GM04503 (cell line): ENCODE measurements at regions not wholly inside any gene's neighbourhood (a gene's known extent, or its start where the extent isn't known, plus 50 kb on each side); places are given as distances from the start of the nearest gene placed in this dataset.
"Not testable (repeated sequence)": the region's sequence is repeated elsewhere in the genome, so short reads cannot be mapped to it uniquely, and the experiment has no call there.

Source experiments
- DNase-seq: peaks from one replicate; pipeline ENCODE4 v3.0.0-alpha.2; 2012; ENCODE audit warnings: low read depth

DNA sequence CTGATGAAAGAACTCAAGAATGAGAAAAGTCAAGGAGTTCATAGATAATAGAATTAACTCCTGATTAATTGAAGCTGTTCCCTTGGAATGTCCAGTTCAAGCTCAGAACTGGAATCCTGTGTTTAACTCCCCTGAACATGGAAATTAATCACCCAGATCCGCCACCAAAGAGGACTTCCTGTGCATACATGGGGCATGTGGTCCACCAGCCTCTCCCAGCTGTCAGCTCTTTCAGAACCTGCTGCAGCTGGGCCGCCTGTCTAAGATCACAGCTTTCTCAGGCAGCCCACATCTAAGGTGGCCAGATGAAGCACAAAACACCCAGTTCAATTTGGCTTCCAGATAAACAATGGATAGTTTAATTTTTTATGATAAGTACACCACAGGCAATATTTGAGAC lies 203.7 kb upstream of the COX10 start:
- DNase-seq, result no peak

- no peak for DNase-seq
Observed at GRCh38 chr17:13869331-13869940, 199.9 kb upstream of the COX10 start.

- no peak for DNase-seq
Observed at GRCh38 chr17:13871261-13871660, 198.0 kb upstream of the COX10 start.

GRCh38 chr17:13874134-13874533 lies 195.2 kb upstream of the COX10 start:
- no peak for DNase-seq

GRCh38 chr17:13874817-13875216 lies 194.5 kb upstream of the COX10 start:
- DNase-seq, result no peak

- no peak for DNase-seq
Observed at GRCh38 chr17:13879961-13880466, 189.3 kb upstream of the COX10 start.

DNA sequence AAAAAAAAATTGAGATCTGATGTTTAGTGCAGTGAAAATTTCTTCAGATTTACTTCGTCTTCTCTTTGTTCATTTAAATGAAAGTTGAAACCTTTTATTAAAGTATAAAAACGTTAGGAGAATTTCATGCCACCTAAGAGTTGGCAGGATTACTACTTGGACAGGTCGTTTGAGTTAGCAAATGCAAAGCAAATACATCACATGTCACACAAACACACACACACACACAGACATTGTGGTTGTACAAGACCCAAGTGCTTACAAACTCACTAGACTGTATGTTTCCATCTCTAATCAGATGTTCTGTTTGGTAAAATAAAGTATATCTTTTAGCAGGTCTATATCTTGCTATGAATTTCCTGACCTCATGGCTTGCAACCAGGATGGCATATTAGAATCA lies 185.6 kb upstream of the COX10 start:
- no peak for DNase-seq

GRCh38 chr17:13884347-13884746 lies 185.0 kb upstream of the COX10 start:
- no peak for DNase-seq

- DNase-seq, result no peak
Observed at GRCh38 chr17:13885550-13885949, 183.8 kb upstream of the COX10 start.

- no peak for DNase-seq
Observed at GRCh38 chr17:13885953-13886889, 183.1 kb upstream of the COX10 start.

- peak; percentile 4 for DNase-seq
Observed at GRCh38 chr17:13888056-13888609, 181.2 kb upstream of the COX10 start.

DNA sequence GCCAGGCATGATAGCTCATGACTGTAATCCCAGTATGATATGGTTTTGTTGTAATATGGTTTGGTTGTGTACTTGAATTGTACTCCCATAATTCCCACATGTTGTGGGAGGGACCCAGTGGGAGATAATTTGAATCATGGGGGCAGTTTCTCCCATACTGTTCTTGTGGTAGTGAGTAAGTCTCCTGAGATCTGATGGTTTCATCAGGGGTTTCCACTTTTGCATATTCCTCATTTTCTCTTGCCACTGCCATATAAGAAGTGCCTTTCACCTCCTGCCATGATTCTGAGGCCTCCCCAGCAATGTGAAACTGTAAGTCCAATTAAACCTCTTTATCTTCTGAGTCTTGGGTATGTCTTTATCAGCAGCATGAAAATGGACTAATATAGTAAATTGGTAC lies 160.3 kb upstream of the COX10 start:
- not testable (repeated sequence) for DNase-seq

DNA sequence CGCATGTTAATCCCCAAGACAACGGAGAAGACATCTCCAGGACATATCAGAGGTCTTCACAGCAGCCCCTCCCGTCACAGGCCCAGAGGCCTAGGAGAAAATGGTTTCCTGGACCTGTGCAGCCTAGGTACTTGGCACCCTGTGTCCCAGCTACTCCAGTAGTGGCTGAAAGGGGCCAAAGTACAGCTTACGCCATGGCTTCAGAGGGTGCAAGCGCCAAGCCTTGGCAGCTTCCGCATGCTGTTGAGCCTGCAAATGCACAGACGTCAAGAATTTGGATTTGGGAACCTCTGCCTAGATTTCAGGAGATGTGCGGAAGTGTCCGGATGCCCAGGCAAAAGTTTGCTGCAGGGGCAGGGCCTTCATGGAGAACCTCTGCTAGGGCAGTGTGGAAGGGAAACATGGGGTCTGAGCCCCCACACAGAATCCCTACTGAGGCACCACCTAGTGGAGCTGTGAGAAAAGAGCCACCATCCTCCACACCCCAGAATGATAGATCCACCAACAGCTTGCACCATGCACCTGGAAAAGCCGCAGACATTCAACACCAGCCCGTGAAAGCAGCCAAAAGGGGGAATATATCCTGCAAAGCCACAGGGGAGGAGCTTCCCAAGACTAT lies 159.3 kb upstream of the COX10 start:
- DNase-seq, result no peak

DNA sequence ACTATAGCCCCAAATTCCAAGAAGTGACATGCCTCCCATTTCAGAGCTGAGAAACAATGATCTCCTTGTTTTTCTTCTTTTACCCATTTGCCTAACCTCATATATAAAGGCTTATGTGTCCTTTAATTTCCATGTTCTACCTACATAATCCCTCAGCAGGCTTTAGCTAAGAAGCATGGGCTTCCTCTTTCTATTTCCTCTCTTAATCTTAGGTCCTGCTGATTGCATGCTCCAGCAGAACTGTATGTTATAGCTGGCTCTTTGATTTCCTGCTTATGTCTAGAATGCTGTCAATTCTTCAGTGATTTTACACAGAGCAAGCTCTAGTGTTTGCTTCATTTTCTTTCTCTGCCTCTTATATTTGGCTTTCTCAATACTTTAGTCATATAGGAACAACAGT lies 151.7 kb upstream of the COX10 start:
- DNase-seq, result no peak

GRCh38 chr17:13918247-13918646 lies 151.1 kb upstream of the COX10 start:
- DNase-seq, result no peak

DNA sequence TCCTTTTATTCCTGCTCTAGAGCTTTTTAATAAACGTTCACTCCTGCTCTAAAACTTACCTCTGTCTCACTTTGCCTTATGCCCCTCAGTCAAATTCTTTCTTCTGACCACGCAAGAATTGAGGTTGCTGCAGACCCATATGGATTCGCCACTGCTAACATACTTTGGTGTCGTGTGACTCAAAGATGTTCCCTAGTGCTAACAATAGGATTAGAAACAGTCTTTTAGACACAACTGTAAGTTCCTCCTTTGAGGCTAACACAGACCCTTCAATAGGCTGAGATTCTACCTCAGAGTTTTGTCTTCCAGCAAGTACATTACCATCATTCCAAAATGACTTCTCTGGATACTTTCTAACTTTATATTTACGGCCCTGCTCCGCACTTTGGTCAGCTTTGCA lies 149.5 kb upstream of the COX10 start:
- no peak for DNase-seq

DNA sequence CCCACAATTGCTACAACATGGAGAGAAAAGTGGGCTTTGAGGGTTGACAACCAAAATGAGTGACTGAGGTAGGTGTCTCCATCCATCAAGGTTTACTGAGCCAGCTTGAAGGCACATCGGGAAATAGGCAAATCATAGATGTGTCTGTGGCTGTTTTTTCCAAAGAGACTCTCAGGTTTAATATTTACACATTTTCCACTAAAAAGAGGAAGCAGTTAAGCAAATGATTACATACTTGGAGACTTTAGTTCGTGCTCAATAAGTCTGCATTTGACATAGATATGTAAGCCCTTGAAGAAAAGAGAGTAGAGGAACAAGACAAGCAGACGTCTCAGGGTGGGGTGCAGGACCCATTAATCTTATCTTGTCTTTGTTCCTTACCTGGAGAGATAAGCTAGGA lies 148.9 kb upstream of the COX10 start:
- no peak for DNase-seq

GRCh38 chr17:13921841-13922776 lies 147.2 kb upstream of the COX10 start:
- DNase-seq, result no peak

- no peak for DNase-seq
Observed at GRCh38 chr17:13922885-13923284, 146.4 kb upstream of the COX10 start.

DNA sequence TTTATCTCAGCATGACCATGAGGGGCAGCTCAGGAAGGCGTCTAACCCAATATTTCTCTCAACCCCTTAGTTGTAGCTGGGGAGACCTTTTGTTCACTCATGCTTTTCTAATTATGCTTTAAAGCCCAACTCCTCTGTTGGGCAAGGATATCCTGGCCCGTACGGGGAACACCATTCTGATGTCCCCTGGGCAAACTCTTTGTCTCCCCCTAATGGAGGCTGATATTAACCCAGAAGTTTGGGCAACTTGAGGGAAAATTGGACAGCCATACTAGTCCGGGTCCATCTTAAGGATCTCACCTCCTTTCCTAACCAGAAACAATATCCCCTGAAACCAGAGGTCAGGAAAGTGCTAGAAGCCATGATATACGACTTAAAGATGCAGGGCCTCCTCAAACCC lies 143.7 kb upstream of the COX10 start:
- DNase-seq, result no peak

GRCh38 chr17:13931111-13931526 lies 138.2 kb upstream of the COX10 start:
- DNase-seq, result peak; percentile 30
